Activated naive CD4-positive, alpha-beta T cell (primary cell): ENCODE measurements at regions not wholly inside any gene's neighbourhood (a gene's known extent, or its start where the extent isn't known, plus 50 kb on each side); places are given as distances from the start of the nearest gene placed in this dataset.
"Not testable (repeated sequence)": the region's sequence is repeated elsewhere in the genome, so short reads cannot be mapped to it uniquely, and the experiment has no call there.

ENCODE experiments used
- DNase-seq, 4 experiments: peaks; one replicate each; lab custom pipeline; 2025; lab: John Stamatoyannopoulos, UW

DNA sequence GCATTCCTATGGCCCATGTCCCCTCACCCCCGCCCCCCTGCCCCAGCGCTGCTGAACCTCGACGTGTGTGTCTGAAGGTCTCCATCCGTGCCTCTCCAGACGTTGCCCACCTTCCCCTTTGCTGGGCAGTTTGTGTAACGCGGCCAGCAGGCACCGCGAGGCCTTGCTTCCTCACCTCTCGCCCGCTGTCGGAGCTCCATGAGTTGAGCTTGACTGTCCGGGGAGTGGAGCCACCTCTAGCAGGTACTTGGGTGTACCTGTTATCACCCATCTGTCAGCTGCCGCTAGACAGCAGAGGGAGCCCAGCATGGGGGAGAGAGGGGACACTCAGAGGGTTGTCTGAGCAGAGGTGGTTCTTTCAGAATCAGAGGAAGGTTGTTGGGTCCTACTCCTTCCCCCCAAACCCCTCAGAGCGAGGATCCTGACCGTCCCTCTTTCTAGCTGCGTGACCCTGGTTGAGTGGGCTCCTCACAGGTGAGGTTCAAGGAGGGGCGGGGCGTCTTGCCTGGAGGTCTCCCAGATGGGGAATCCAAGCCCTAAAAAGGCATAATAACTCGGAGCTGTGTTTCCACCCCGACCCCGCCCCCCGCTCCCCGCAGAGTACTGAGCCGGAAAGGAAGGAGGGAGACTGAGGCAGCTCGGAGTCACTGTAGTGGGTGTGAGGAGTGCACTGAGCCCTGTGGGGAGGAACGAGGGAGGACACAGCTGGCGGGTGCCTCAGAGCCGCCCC, 184.7 kb downstream of the C9orf50 start:
- no peak for DNase-seq

DNA sequence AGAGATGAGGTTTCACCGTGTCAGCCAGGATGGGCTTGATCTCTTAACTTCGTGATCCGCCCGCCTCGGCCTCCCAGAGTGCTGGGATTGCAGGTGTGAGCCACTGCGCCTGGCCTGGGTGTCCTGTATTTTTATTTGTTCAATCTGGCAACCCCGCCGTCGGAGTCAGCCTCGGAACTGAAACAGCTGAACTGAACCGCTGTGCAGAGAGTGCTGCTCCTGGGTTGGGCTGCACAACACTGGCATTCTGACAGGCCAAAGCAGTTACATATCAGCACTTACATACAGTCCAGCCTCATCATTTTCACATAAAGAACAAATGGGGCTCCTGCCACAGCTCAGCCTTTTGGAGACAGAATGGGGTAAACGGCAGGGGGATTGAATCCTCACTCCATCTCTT, 185.6 kb downstream of the C9orf50 start:
- DNase-seq = no peak

DNA sequence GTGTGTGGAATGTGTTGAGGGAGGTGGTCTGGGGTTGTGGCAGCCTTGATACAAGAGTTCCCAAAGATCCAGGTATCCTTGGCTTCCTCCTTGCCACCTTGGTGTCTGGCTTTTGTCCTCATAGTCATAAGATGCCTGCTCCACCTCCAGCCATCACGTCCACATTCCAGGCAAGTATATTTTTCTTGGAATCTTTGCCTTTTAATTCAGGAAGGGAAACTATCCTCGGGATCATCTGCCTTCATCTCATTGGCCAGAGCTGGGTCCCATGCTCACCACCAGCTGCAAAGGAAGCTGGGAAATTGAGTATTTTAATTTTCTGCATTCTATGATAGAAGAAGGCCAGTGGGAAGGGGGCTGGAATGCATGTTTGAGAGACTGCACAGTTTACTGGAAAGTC, 186.7 kb downstream of the C9orf50 start:
- DNase-seq = no peak

DNA sequence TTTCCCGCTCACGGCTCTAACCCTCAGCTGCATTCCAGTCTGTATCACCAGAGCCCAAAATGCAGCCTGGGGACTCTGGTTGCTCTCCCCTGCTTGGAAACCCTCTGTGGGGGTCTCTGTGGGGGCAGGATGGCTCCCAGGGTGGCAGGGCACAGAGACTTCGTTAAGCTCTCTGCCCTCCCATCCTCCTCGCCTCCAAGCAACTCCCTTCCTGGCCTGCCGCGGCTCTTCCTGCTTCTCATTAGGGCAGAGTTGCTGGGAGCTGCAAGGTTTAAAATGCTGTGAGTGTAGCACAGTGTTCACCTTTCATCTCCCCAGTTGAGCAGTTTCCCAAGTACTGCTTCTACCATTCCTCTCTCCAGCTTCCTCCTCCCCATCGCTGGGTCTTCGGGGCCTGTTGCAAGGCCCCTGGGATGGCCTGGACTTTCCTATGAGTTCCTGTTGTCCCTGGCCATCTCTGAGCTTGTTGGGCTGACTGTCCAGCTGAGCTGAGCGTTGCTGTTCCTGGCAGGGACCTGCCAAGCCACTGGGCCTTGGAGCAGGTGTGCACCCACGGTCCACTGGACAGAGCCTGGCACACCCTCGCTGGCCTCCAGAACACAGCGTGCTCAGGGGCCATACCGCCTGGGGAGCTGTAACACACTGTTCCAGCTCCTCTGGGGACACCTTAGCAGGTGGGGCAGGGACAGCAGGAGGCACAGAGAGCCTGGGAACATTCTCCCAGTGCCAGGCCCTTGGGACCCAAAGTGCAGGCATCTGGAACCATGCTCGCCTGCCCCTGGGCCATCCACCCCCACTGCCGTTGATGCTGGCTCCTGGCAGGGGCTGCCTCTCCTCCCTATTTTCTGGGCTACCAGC, 188.4 kb downstream of the C9orf50 start:
- DNase-seq = no peak

DNA sequence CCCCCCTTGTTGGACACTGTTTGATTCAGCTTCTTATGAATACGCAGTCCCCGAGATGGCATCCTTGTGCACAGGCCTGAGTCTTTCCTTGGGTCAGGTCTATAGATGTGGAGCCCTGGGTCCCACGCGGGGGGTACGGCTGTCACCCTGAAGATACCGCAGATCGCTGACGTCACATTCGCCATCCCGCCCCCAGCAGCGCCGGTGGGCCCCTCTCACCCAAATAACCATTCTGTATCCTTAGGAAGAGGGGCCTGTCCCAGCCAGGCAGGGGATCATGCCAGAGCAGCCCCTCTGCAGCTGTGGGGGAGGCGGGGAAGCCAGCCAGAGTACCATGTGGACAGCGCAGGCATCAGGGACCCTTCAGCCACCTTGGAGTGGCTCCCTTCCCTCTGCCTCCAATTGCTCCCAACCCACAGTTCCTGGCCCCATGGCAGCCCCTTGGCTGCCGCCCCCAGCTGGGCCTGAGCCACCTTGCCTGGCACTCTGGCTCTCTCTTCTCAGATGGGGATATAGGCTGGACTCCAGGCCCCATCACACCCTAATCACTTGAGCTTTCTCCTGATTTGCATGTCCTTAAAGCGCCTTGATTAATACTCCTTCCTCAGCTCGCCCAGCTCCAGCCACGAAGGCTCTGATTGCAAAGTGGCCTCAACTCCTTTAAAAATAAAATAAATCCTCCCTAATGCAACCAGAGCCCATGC, 189.8 kb downstream of the C9orf50 start:
- DNase-seq = no peak

DNA sequence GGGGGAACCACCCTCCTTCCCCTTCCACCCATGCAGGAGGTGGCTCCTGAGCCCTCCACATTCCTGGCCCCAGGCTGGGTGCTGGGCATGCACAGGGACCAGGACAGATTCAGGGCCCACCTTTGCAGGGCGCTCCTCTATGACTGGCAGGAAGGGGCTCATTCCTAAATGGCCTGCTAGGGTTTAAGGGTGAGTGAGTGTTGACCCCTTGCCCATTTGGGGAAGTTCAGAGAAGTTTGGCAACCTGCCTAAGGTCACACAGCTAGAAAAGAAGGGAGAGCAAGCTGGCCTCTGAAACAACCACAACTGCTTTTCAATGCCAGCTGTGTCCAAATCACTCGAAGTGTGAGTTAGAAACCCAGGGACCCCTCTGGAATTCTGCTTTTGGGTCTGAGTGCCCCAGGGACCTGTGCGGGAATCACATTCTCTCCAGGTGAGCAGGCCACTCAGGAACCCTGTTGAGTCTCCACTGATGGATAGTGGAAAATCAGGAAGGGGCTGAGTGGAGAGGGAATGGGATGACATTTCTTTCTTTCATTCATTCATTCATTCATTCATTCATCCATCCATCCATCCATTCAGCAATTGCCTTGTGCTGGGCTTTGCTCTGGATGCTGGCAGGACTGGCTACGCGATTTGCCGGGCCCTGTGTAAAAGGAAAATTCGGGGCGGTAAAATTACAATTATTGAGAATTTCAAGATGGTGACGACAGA, 191.9 kb downstream of the C9orf50 start:
- no peak for DNase-seq

DNA sequence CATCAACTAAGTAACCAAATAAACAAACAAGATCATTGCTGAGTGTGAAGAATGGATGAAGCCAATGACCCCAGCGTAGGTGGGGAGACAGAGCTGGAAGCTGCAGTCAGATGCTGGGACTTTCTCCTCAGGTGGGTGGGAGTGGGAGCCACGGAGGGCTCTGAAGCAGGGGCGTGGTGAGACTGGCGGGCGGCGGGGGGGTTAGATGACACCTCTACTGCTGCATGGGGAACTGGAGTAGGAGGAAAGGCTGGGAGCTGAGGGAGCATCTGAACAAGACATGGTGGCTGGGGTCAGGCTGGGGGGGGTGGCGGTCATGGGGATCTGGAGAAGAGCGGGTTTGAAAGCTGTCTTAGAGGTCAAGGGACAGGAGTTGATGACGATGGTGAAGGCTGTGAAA, 193.8 kb downstream of the C9orf50 start:
- DNase-seq = no peak

DNA sequence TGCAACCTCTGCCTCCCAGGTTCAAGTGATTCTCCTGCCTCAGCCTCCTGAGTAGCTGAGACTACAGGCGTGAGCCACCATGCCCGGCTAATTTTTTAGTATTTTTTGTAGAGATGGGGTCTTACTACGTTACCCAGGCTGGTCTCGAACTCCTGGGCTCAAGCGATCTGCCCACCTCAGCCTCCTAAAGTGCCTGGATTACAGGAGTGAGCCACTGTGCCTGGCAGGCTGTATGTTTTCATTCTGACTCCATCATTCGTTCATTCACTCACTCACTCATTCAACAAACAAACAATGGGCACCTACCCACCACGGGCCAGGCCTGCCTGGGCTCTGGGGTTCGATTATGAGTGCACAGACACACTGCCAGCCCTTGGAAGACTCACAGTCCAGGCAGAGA, 197.1 kb downstream of the C9orf50 start:
- DNase-seq = not testable (repeated sequence)

DNA sequence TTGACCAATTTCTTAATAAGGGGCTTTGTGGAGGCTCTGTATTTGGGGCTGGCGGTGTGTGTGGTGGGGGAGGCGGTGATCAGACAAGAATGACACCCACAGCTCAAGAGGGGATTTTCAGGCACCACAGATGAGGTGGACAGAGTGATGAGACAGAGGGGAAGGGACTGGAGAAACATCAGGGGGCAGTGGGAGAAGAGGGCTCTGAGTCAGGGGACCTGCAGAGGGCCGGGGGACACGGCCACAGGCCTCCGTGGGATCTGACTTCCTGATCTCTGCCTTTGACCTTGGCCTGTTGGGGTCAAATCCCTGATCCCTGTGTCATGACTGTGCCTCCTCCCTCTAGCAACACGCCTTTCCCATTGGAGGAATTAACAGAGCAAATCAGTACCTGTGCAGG, 197.7 kb downstream of the C9orf50 start:
- DNase-seq = no peak

DNA sequence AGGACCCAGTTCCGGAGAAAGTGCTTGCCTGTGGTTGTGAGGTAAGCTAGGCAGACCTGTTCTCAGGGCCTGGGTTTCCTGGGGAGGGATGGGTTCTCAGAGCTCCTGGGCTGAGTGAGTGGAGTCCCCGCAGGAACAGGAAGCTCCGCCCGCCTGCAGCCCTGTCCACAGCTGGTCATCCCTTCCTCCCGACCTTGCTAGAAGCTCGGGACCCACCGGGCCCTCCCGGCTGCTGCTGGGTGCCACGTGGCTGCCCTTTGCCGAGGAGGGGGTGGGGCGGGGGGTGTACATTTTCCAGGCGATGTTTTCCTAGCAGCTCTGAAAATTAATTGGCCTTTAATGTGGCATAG, 198.1 kb downstream of the C9orf50 start:
- DNase-seq = no peak

DNA sequence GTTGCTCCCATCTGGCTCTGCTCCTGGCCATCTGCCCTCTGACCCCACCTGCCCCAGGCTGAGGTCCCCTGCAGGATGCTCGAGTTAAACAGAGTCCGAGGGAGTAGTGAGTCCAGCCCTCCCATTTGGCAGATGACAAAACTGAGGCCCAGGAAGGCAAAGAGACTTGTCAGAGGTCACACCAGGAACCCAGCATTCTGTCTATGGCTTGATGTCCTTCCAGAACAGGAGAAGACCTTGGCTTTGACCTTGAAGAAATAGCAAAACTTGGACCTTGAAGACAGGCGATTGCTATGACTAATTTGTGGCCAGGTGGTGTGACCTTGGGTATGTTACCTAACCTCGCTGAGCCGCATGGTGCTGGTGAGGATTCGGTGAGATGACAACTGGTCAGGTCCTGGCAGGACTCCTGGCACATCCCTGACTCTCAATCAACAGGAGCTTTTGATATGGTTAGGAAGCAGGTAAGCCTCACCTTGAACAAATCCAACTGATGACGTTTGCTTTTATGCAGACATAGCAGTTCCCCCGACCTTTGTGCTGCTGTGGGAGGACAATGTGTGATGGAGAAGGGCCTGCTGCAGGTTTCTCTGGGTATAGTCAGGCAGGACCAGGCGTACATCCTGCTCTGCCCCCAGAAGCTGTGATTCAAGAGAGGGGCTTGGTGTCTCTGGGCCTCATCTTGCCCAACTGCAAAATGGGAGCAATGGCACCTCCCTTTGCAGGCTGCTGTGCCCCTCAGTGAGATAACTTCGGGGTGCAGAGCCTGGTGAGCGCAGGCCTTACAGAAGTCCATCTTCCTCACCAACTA, 198.7 kb downstream of the C9orf50 start:
- DNase-seq = no peak

DNA sequence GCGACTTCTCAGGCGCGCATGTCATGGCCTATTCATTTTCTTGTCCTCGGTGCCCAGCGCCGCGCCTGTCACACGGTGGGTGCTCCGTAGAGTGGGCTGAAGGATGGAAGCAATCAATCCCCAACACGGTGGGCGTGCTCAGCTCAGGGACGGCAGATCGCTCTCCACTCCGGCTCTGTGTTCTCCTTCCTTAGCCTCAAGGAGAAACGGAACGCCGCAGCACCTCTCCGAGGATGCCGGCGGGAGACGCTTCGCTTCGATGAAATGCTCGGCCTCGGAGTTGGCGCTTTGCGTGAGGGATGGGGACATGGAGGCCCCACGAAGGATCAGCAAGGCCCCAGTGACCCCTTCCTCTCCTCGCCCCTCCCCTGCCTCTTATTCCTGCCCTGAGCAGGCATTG, 199.5 kb downstream of the C9orf50 start:
- DNase-seq = no peak

DNA sequence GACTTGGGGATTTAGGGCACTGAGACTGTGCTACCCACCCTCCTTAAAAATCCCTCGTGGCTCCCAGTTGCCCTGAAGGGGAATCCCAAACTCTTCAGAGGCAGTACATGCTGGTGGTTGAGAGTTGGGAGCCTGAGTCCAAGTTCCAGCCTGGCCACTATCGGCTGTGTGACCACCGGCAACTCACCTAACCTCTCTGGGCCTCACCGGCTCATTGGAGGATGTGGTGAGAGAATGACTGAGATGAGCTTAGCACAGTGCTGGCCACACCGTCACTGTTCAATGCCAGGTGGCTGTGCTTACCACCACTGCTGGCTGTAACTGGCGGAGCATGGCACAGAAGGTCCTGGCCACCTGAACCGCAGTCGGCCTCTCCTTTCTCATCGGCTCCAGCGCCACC, 200.2 kb downstream of the C9orf50 start:
- no peak for DNase-seq

DNA sequence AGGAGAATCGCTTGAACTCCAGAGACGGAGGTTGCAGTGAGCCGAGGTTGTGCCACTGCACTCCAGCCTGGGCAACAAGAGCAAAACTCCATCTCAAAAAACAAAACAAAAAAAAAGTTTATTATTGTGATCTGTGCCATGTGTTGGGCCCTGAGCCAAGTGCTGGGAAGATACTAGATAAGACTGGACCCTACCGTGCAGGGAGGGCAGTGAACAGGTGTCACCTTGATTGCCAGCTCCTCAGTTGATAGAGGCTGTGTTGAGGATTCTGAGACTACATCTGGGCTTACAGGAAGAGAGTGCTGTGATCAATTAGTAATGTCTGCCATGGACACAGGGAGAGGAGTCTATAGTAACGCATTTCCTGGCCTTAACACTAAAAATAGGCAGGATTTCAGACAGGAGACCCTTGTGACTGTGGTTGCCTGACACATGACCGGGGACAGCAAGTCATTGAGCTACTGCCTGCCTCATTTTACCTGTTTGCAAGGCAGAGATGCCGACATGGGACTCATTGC, 201.5 kb downstream of the C9orf50 start:
- DNase-seq = no peak

DNA sequence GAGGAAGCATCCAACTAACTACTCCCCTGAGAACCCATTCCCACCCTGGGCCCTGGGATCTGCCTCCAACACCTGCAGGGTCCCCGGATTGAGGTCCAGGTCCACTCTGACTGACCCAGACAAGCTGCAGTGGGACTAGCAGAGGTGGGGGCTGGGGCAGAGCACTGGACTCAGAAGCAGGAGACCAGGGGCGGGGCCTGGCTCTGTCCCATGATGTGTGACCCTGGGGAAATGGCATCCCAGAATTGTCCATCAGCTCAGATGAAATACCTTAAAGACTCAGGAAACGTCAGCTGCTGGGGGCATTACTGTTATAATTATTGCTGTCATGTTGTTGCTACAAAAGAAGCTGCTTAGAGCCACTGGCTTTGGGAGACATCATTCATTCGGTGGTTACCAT, 202.4 kb downstream of the C9orf50 start:
- DNase-seq = no peak

DNA sequence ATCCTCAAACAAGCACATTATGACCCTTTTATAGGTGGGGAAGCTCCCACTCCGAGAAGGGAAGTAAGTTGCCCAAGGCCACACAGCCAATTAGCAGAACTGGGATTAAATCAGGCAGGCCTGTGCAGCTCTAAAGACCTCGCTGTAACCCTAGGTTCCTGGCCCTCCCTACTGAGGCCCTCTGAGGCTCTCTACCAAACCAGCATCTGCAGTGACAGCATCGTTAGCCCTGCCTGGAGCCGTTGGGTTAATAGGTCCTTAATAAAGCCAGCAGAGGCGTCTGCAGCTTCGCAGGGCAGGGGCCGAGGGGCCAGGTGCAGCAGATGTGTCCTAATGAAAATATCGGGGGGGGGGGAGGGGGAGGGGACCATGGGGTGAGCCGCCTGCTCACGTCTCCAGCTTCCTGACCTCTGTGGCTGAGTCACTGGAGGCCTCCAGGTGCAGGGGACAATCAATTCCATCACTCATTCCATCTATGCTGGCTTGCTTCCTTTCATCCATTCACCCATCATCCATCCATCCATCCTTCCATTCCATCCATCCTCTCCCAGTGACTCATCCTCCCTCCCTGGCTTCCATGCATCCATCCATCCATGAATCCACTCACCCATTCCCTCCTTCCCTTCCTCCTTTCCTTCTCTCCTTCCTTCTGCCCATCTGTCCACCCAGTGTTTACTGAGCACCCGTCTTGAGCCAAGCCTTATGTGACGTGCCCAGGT, 203.9 kb downstream of the C9orf50 start:
- no peak for DNase-seq

DNA sequence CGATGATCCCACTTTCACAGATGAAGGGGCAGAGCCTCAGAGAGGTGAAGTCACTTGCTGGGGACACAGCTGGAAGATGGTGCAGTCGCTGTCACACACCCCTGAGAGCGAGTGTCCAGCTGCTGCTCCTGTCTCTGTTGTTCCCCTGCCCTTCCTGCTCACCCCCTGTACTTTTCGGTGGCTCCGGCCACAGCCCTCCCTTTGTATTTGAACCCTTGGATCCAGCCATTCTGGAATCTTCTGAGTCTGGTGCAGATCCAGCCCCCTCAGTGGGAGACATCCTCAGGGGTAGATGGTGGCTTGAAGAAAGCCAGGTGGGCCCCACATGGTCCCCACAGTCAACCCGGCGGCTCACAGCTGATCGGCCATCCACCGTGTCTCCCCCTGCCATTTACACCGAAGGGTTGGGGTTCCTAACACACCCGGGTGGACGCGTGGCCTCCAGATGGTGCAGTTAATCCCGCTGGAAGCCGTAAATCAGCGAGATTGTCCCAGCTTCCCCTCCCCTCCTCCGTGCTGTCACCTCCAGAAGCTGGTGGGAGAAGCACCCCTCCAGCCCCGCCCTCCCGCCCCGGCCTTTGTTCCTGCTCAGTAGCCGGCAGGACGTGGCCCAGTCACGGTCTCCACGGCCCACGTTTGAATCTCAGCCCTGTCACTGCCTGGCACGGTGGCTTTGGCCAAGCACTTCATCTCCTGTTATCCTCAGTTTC, 204.8 kb downstream of the C9orf50 start:
- DNase-seq = no peak

DNA sequence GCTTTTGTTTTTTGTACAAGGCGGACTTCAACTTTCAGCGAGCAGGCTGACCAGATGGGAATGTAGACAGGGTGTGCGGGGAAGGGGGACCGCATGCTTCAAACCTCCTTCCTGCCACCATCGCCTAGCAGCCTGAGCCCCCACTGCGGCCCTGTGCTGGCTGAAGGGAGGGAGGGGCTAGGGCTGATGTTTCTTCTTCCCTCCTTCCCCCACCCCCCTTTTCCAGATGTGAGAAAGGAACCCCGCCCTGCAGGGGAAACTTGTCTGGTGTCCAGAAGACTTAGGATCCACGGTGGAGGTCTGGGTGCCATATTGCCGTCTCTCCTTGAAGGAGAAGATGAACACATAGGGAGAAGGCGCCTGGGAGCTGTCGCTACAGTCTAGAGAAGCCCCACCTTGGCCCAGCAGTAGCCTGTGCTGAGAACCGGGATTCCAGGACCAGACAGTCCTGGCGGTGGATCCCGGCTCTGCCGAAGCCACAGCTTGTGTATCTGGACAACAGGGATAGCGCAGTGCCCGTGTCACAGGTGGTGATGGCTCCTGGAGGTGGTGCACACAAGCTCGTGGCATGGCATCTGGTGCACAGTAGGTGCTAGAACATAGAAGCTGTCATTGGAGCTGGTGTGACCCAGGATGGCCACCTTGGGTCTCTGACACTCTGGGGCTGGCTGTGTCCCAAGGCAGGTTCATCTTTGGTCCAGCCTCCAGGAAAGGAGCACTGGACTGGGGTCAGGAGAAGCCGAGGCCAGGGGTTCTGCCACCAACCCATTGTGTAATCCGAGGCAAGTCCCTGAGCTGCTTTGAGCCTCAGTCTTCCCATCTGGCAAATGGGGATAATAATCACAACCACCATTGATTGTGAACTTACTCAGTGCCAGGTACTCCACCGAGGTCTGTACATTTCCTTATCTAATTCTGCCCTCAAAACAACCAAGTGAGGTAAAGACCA, 205.6 kb downstream of the C9orf50 start:
- no peak for DNase-seq
